Fibroblast of lung (primary cell): ENCODE measurements at regions not wholly inside any gene's neighbourhood (a gene's known extent, or its start where the extent isn't known, plus 50 kb on each side); places are given as distances from the start of the nearest gene placed in this dataset.

ENCODE experiments used
- EZH2 ChIP-seq: IDR thresholded peaks from 2 replicates; pipeline ENCODE4 v1.5.1; 2012; ENCODE audit warnings: low read length, control low read depth, mild to moderate bottlenecking; ENCODE audit errors: missing control alignments
- TF ChIP-seq, protein P1 (sequence below), 2 donors: IDR thresholded peaks in 1 of 2; conservative IDR thresholded peaks in 1 of 2; 1 replicate in 1 of 2; 2 replicates in 1 of 2; pipeline ENCODE4 v1.5.1; 2011 to 2012; ENCODE audit warnings: low read length in 2 of 2, control low read depth in 1 of 2, inconsistent platforms in 1 of 2, low read depth in 1 of 2, mild to moderate bottlenecking in 1 of 2

DNA sequence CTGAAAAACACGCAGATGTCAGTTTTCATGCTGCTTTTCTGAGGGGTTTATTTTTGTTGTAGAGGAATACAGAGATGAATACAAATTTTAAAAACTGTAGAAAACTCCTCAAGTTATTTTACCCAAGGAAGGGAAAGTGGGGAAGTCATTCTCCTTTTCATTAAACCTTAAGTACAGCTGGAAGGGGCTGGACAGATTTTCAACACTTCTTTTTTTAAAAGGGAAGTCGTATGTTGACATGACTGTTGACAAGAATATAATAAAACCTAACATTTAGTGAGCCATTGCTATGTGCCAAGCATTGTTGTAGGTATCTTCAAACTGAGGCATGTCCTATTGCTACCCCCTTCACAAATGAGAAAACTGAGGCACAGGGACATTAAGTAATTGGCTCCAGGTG, 235.7 kb upstream of the ELL2 start:
- TF ChIP-seq, protein P1, sequence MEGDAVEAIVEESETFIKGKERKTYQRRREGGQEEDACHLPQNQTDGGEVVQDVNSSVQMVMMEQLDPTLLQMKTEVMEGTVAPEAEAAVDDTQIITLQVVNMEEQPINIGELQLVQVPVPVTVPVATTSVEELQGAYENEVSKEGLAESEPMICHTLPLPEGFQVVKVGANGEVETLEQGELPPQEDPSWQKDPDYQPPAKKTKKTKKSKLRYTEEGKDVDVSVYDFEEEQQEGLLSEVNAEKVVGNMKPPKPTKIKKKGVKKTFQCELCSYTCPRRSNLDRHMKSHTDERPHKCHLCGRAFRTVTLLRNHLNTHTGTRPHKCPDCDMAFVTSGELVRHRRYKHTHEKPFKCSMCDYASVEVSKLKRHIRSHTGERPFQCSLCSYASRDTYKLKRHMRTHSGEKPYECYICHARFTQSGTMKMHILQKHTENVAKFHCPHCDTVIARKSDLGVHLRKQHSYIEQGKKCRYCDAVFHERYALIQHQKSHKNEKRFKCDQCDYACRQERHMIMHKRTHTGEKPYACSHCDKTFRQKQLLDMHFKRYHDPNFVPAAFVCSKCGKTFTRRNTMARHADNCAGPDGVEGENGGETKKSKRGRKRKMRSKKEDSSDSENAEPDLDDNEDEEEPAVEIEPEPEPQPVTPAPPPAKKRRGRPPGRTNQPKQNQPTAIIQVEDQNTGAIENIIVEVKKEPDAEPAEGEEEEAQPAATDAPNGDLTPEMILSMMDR (conservative IDR thresholded peaks at IDR 0.05 in 1 of 2, IDR thresholded peaks at IDR 0.05 in 1 of 2; ENCODE audit: low read depth in 1 of 2, low read length in 2 of 2), result no peak
- TF ChIP-seq EZH2, result no peak
